HG02840 (cell line): ENCODE measurements at regions not wholly inside any gene's neighbourhood (a gene's known extent, or its start where the extent isn't known, plus 50 kb on each side); places are given as distances from the start of the nearest gene placed in this dataset.
"Not testable (repeated sequence)": the region's sequence is repeated elsewhere in the genome, so short reads cannot be mapped to it uniquely, and the experiment has no call there.

ENCODE experiments used
- ATAC-seq: cut with Tn5 transposase; IDR thresholded peaks from one replicate; pipeline ENCODE4 v1.9.1; 2021; ENCODE audit warnings: mild to moderate bottlenecking, moderate library complexity, moderate number of reproducible peaks; ENCODE audit not compliant: unreplicated experiment, low FRiP score

- not testable (repeated sequence) for ATAC-seq
Observed at GRCh38 chr3:26323741-26324140, 298.8 kb upstream of the LRRC3B start.

GRCh38 chr3:26340001-26340400 lies 282.6 kb upstream of the LRRC3B start:
- ATAC-seq = no peak

DNA sequence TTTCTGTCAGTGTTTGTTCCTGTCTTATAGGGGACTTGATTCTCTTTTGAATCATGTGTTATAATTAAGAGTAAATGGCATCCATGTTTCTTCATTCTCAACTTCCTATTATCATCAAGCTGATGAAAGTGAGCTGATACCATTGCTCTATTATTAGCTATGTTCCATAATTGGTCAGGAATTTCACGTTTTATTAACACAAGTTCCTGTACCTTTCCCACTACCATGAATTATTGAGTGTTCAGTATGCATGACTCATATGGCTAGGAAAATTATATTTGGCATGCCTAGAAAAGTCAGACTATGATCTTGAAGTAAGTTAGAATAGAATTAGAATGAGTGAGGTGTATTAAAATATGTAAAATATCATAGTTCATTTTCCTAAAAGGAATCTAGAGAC lies 278.9 kb upstream of the LRRC3B start:
- ATAC-seq = no peak

DNA sequence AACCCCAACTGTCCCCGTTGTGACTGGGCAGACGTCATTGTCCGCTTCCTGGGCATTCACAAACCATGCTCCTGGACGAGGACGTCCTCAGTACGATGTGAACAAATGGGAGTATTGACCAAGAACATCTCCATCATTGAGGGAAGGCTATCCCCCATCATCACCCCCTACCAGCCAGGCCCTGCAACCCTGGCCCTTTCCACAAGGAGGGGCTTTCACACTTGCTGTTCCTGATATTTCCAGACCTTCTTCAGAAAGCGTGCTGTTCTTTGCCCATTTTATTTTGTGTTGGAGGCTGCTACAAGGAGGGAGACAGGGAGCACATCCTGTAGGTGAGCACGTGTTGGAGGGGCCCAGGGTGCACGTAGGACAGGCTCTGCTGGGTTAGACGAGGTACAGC lies 277.0 kb upstream of the LRRC3B start:
- ATAC-seq = no peak

DNA sequence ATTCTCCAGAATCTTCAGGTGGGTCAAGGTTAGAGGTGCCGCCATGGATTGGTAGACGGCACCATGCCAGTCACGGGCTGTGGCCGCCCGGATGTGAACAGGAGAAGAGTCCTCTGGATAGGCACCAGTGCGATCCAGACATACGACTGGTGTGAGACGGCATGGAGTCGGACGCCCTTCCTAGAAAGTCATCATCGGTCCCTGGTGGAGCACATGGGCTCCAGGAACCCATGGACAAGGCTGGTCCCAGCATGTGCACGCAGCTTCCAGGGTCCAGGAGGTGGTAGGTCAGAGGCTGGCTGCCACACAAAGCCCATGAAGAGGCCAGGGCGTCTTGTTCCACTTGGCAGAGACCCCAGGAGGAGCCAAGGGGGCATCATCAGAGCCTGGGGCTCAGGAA lies 276.1 kb upstream of the LRRC3B start:
- ATAC-seq = no peak

DNA sequence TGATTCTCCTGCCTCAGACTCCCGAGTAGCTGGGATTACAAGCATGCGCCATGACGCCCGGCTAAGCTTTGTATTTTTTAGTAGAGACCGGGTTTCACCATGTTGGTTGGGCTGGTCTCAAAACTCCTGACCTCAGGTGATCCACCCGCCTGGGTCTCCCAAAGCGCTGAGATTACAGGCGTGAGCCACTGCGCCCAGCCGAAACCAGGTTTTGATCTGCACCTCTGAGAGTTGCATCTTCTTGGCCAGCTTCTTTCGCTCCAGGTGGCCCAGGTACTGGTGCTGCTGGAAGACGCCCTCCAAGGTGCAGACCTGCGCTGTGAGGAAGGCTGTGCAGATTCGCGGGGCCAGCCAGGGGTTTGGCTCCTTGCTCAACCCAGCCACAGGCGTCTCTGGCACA lies 275.4 kb upstream of the LRRC3B start:
- no peak for ATAC-seq

DNA sequence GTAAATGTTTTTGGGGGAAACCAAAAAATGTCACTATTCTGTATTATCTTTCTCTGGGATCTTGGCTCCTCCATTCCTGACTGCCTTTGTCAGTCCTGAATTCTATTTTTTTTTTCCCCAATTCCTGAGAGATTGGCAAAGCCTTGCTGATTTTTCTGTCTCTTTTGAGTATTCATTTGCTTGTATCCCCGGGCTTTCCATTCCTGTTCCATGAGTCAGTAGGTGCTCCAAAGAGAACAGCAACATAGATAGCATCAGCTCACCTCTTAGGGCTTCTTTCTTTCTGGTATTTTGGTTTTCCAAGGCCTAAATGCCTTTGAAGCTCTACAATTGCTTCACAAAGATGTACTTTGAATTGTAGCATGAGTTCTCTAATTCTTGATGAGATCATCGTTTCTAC lies 271.7 kb upstream of the LRRC3B start:
- no peak for ATAC-seq

DNA sequence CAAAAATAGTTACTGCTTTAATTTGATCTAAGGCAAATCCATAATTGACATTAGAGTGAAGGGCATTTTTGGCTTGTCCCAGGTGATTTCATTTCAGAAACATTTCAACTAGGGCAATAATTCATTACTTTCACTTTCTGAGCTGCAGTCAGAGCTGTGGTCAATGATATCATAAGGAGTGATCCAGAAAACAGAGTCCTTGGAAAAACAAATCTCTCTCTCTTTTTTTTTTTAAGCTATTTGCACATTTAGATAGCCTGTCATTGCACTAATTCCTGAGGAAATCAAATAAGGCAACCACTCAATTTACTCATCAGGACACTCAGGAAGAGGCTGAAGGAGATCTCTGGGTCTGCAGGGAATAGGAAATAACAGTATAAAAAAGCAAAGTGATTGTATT lies 269.5 kb upstream of the LRRC3B start:
- no peak for ATAC-seq

GRCh38 chr3:26358405-26358804 lies 264.2 kb upstream of the LRRC3B start:
- ATAC-seq = no peak

DNA sequence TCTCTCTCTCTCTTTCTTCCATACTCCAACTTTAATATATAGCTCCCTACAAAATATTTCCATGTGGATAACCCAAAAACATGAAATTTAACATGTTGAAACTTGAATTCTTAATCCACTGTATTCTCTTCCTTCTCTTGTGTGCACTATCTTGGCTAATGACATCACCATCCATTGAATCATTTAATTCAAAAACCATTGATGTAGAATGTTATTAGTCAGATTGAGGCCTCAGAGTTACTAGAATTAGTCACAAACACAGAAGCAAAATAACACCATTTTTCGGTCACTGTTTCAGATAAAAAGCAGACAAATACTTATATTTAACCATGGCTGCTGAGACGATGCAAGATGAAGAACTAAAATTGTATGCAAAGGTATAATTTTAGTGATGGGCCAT lies 256.9 kb upstream of the LRRC3B start:
- ATAC-seq = no peak

- ATAC-seq = no peak
Observed at GRCh38 chr3:26368312-26368711, 254.3 kb upstream of the LRRC3B start.

- no peak for ATAC-seq
Observed at GRCh38 chr3:26369133-26369532, 253.4 kb upstream of the LRRC3B start.

DNA sequence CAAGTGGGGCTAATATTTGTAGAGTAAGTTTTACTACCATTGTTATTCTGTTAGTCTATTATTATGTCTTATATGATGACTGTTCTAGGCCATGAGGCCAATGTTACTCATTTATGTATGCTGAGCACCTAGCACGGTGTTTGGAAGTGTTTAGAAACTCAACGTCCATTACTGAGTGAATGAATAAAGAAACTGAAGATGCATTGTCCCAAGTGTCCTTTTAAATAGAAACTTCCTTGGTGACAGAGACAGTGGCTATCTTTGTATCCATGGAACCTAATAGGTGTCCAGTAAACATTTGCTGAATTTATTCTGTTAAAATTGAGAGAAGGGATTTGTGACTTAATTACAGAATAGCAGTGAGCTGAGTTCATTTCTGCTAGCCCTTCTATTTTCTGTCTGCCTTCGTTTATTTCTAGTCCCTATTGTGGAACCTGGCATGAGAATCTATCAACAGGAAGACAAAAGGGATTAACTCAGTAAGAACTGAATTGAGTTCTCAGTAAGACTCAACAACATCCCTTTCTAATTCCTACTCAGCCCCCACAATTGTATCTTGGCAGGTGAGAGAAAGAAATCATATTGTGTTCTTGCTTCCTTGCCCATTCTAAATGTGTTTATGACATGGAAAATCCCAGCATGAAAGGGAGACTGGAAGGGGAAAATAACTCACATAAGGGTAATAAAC lies 246.6 kb upstream of the LRRC3B start:
- no peak for ATAC-seq

- ATAC-seq = no peak
Observed at GRCh38 chr3:26381411-26381810, 241.2 kb upstream of the LRRC3B start.

- ATAC-seq = no peak
Observed at GRCh38 chr3:26406636-26407035, 215.9 kb upstream of the LRRC3B start.

- ATAC-seq = no peak
Observed at GRCh38 chr3:26418553-26418952, 204.0 kb upstream of the LRRC3B start.

DNA sequence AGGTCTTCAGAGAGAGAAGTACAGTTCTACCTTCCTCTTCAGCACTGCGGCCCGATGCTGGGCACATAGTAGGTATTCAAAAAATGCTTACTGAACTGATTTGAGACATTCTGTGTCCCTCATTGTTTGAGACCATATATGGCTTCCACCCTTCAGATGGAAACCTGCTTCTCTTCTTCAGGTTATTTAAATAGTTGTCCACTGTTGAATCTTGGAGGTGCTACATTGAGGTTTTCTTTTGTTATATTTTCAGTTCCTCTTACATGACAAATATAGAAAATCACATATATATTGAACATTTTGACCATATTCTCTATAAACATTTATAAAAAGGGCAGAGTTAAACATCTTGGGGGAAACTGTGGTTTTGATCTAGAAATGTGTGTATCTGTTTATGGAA lies 200.2 kb upstream of the LRRC3B start:
- no peak for ATAC-seq

DNA sequence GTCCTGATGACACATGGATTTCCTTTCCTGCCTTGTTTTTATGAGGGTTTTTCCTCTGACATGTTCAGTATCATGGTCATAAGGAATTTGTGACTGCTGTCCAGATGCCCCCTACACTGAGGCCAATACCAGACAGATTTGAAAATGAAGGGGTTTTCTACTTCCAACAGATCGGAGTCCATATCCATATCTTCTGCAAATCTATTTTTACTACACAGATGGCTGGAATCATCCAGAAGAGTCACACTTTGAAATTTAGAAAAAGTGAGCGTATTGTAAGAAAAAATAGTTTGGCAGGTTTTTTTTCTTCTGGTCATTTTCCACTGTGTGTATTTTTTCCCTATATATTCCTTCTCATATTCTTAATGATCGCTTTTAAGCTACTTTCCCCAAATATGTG lies 197.5 kb upstream of the LRRC3B start:
- ATAC-seq = no peak

DNA sequence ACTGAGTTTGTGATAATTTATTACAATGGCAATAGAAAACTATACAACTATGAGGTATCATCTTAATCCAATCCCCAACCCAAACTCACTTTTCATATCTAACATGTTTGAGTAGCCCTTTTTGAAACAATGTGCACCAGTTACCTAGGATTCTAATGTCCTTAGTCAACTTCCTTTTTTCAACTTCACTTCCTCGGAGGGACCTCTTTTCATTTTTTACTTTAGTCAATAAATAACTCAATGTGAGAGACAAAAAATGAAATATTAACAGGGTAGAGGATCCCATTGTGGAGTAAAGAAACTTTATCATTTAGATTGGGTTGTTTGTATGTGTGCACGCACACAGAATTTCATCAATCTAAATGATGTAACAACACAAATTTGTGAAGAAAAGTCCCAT lies 193.6 kb upstream of the LRRC3B start:
- ATAC-seq = no peak

- no peak for ATAC-seq
Observed at GRCh38 chr3:26437678-26438077, 184.9 kb upstream of the LRRC3B start.

DNA sequence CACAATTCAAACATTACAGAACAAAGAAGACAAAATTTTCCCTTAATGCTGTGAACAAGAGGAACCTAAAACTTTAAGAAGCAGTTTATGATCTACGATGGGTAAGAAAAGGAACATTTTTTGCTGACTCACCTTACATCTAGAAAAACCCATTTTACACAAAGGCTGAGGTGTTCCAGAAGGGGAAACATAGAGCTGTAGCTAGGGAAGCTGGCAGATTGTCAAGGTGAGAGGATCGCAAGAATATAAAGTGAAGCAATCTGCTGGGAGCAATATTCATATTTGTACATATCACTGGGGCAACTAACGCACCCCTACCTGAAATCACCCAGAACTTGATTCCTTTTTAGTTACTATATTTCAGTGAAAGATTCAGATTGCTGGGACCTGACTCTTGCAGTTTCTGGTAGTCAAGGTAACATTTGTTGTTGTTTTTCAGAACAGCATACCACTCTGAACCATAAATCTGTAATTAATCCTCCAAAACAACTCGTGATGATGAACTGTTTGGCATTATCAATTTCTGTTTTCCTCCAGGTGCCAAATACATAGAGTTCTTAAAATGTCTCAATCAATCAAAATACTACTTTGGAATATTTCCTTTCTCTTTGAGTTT lies 184.1 kb upstream of the LRRC3B start:
- no peak for ATAC-seq
